WERI-Rb-1 (cell line): ENCODE measurements at regions not wholly inside any gene's neighbourhood (a gene's known extent, or its start where the extent isn't known, plus 50 kb on each side); places are given as distances from the start of the nearest gene placed in this dataset.

ENCODE experiments used
- DNase-seq: peaks from one replicate; pipeline ENCODE4 v3.0.0-alpha.2; 2020
- H3K27ac ChIP-seq: fragments of 250-450 bp; sonication (Bioruptor Pico); 2 replicates; pipeline ENCODE4 v1.5.1; 2020; ENCODE audit warnings: mild to moderate bottlenecking, moderate library complexity
- H3K27me3 ChIP-seq: fragments of 250-450 bp; sonication (Bioruptor Pico); 2 replicates; pipeline ENCODE4 v1.5.1; 2021; ENCODE audit warnings: mild to moderate bottlenecking, low read depth, moderate library complexity; ENCODE audit not compliant: insufficient read depth, severe bottlenecking
- H3K36me3 ChIP-seq: fragments of 250-450 bp; sonication (Bioruptor Pico); 2 replicates; pipeline ENCODE4 v1.5.1; 2020; ENCODE audit warnings: mild to moderate bottlenecking, moderate library complexity
- H3K4me3 ChIP-seq: 2 replicates; pipeline ENCODE4 v1.5.1; 2011; ENCODE audit warnings: low read depth, mild to moderate bottlenecking, control low read depth, low read length
- H3K9me3 ChIP-seq: fragments of 250-450 bp; sonication (Bioruptor Pico); 2 replicates; pipeline ENCODE4 v1.5.1; 2021; ENCODE audit warnings: mild to moderate bottlenecking, moderate library complexity; ENCODE audit not compliant: severe bottlenecking
- CTCF ChIP-seq: IDR thresholded peaks from 2 replicates; pipeline ENCODE4 v1.5.1; 2011; ENCODE audit warnings: low read depth, mild to moderate bottlenecking, control low read depth, inconsistent platforms, low read length

- H3K9me3 ChIP-seq, result peaks cover 3% of the 10 kb centered on the region
- no peak overlapping the region for H3K4me3 ChIP-seq
- no peaks in the 10 kb centered on the region for H3K36me3 ChIP-seq
- H3K27me3 ChIP-seq, result no peaks in the 10 kb centered on the region
- TF ChIP-seq CTCF, result no peak
- no peak for DNase-seq
- no peak overlapping the region for H3K27ac ChIP-seq
These were observed 117.8 kb downstream of the PXDC1 start for GRCh38 chr6:3633711-3634110.

GRCh38 chr6:3631877-3632276 is 119.6 kb downstream of the PXDC1 start:
- TF ChIP-seq CTCF, result no peak
- no peak for DNase-seq
- H3K36me3 ChIP-seq, result no peaks in the 10 kb centered on the region
- H3K9me3 ChIP-seq, result no peaks in the 10 kb centered on the region
- no peak overlapping the region for H3K27ac ChIP-seq
- no peak overlapping the region for H3K4me3 ChIP-seq
- no peaks in the 10 kb centered on the region for H3K27me3 ChIP-seq

GRCh38 chr6:3631186-3631585 is 120.3 kb downstream of the PXDC1 start:
- Histone ChIP-seq H3K27me3 (no peaks in the 10 kb centered on the region), H3K4me3 (no peak overlapping the region), H3K9me3 (no peaks in the 10 kb centered on the region), H3K27ac (no peak overlapping the region), H3K36me3 (no peaks in the 10 kb centered on the region)
- TF ChIP-seq CTCF, result no peak
- DNase-seq, result no peak

GRCh38 chr6:3630258-3630835 is 121.2 kb downstream of the PXDC1 start:
- Histone ChIP-seq H3K4me3 (no peak overlapping the region), H3K27ac (no peak overlapping the region), H3K36me3 (no peaks in the 10 kb centered on the region), H3K9me3 (no peaks in the 10 kb centered on the region), H3K27me3 (no peaks in the 10 kb centered on the region)
- no peak for DNase-seq
- TF ChIP-seq CTCF, result no peak

- Histone ChIP-seq H3K4me3 (no peak overlapping the region), H3K9me3 (no peaks in the 10 kb centered on the region), H3K27ac (no peak overlapping the region), H3K27me3 (no peaks in the 10 kb centered on the region), H3K36me3 (no peaks in the 10 kb centered on the region)
- no peak for TF ChIP-seq CTCF
- DNase-seq, result no peak
These were observed 123.3 kb downstream of the PXDC1 start for GRCh38 chr6:3627956-3628835.
